Ovary (tissue), 7 donors: ENCODE measurements at regions not wholly inside any gene's neighbourhood (a gene's known extent, or its start where the extent isn't known, plus 50 kb on each side); places are given as distances from the start of the nearest gene placed in this dataset.

Source experiments
- DNase-seq, 5 donors: peaks; one replicate each; pipeline ENCODE4 v3.0.0-alpha.2; 2019 to 2020
- H3K27ac ChIP-seq, 2 donors: fragments of 200-600 bp; one replicate each; pipeline versions ENCODE4 v1.5.1 to v1.8.0; 2019 to 2022
- H3K27me3 ChIP-seq: fragments of 200-600 bp; one replicate; pipeline ENCODE4 v1.8.0; 2022
- H3K36me3 ChIP-seq: fragments of 200-600 bp; sonication (generic); one replicate; pipeline ENCODE4 v1.5.1; 2019
- H3K4me1 ChIP-seq: one replicate; pipeline ENCODE4 v1.8.1; 2013; ENCODE audit warnings: mild to moderate bottlenecking, moderate library complexity; ENCODE audit not compliant: insufficient read depth
- H3K4me3 ChIP-seq: fragments of 200-600 bp; sonication (generic); one replicate; pipeline ENCODE4 v1.5.1; 2017
- H3K9me3 ChIP-seq, 2 donors: fragments of 200-600 bp in 1 of 2; sonication (generic) in 1 of 2; one replicate each; pipeline versions ENCODE4 v1.5.1 to v1.8.1; 2013 to 2019; ENCODE audit warnings: mild to moderate bottlenecking in 1 of 2, moderate library complexity in 1 of 2
- CTCF ChIP-seq, 3 donors: fragments of 450-650 bp in 2 of 3; fragments of 200-600 bp in 1 of 3; IDR thresholded peaks; one replicate each; pipeline versions ENCODE4 v1.5.1 to v1.8.0; 2016 to 2022; ENCODE audit warnings: antibody characterized with exemption in 3 of 3, mild to moderate bottlenecking in 1 of 3
- EP300 ChIP-seq: sonication (generic); formaldehyde crosslinking; IDR thresholded peaks from one replicate; pipeline ENCODE4 v1.6.1; 2017; ENCODE audit warnings: antibody characterized with exemption
- POLR2A ChIP-seq: fragments of 450-650 bp; IDR thresholded peaks from one replicate; pipeline ENCODE4 v1.6.1; 2017; ENCODE audit warnings: antibody characterized with exemption, mild to moderate bottlenecking, moderate library complexity
- WGBS, 3 donors: extraction: QIAGEN DNeasy Blood & Tissue Kit in 1 of 3; methylation state at CpG; one replicate each; pipeline versions ENCODE4 v1.1.5 to v1.1.7; 2013 to 2017; 5-methylcytosine and 5-hydroxymethylcytosine counted together
- intact Hi-C, 4 donors: fragments of 100-400 bp; cut with DNase I; formaldehyde crosslinking; loops; one replicate each; pipeline versions ENCODE4 v1.11.0 to v1.15.1; 2022 to 2023
- donor health status: DM: no; HTN: no; CAD: no; lungs with moderate emphysema.
- donor health status: DM: no; HTN: no; CAD: no.
- donor health status: Bipolar disorder and iron deficiency.
- donor health status: DM: no; HTN: no; CAD: no.
- donor health status: DM: yes; HTN: yes; CAD: no.

- intact Hi-C loops: no loop called here
- H3K4me1 ChIP-seq: no peaks in the 10 kb centered on the region
- no peak for DNase-seq
- no peak overlapping the region for H3K4me3 ChIP-seq
- TF ChIP-seq CTCF (IDR thresholded peaks at IDR 0.05): no peak
- no peak for TF ChIP-seq POLR2A
- TF ChIP-seq EP300: no peak
- no peaks in the 10 kb centered on the region for H3K36me3 ChIP-seq
- H3K27ac ChIP-seq: no peak overlapping the region
- H3K27me3 ChIP-seq: no peaks in the 10 kb centered on the region
- H3K9me3 ChIP-seq: no peaks in the 10 kb centered on the region
These were observed 57.2 kb upstream of the ZDHHC17 start for GRCh38 chr12:76706761-76707160.

- no peak overlapping the region for H3K27ac ChIP-seq
- no peaks in the 10 kb centered on the region for H3K4me1 ChIP-seq
- no peak for DNase-seq
- TF ChIP-seq CTCF (IDR thresholded peaks at IDR 0.05): no peak
- no peak for TF ChIP-seq POLR2A
- no peak for TF ChIP-seq EP300
- H3K27me3 ChIP-seq: no peaks in the 10 kb centered on the region
- H3K4me3 ChIP-seq: no peak overlapping the region
- intact Hi-C loops: no loop called here
- no peaks in the 10 kb centered on the region for H3K9me3 ChIP-seq
- no peaks in the 10 kb centered on the region for H3K36me3 ChIP-seq
- 23 to 39% (median 24%) methylated on average over 4 of the region's 4 CpGs for WGBS, 3 donors
These were observed 56.1 kb upstream of the ZDHHC17 start for GRCh38 chr12:76707772-76708171.

- Histone ChIP-seq H3K4me3 (no peak overlapping the region), H3K4me1 (no peaks in the 10 kb centered on the region)
- WGBS, 3 donors: 24 to 38% (median 33%) methylated on average over 2 of the region's 2 CpGs
These were observed 55.6 kb upstream of the ZDHHC17 start for GRCh38 chr12:76708296-76708695.

GRCh38 chr12:76711241-76711640 is 52.7 kb upstream of the ZDHHC17 start:
- WGBS, 3 donors: 67 to 71% (median 67%) methylated on average over 3 of the region's 3 CpGs
- Histone ChIP-seq H3K27me3 (no peaks in the 10 kb centered on the region), H3K9me3 (no peaks in the 10 kb centered on the region), H3K27ac (no peak overlapping the region), H3K4me3 (no peak overlapping the region), H3K4me1 (no peaks in the 10 kb centered on the region), H3K36me3 (no peaks in the 10 kb centered on the region)
- DNase-seq: no peak
- intact Hi-C loops: no loop called here
- TF ChIP-seq CTCF (IDR thresholded peaks at IDR 0.05) (no peak), POLR2A (no peak), EP300 (no peak)

More at GRCh38 chr12:76708296-76708695, 55.6 kb upstream of the ZDHHC17 start:
- TF ChIP-seq EP300: no peak
- TF ChIP-seq CTCF (IDR thresholded peaks at IDR 0.05): no peak
- no peak for TF ChIP-seq POLR2A
- intact Hi-C loops: no loop called here
- no peaks in the 10 kb centered on the region for H3K36me3 ChIP-seq
- no peak for DNase-seq
- no peaks in the 10 kb centered on the region for H3K9me3 ChIP-seq
- no peaks in the 10 kb centered on the region for H3K27me3 ChIP-seq
- H3K27ac ChIP-seq: no peak overlapping the region

- 65 to 79% (median 66%) methylated on average over 4 of the region's 4 CpGs for WGBS, 3 donors
- no peak for TF ChIP-seq CTCF (IDR thresholded peaks at IDR 0.05)
- no peak for TF ChIP-seq EP300
- TF ChIP-seq POLR2A: no peak
- H3K4me3 ChIP-seq: no peak overlapping the region
- no peaks in the 10 kb centered on the region for H3K4me1 ChIP-seq
- no peak for DNase-seq
- no peak overlapping the region for H3K27ac ChIP-seq
- intact Hi-C loops: no loop called here
- H3K27me3 ChIP-seq: no peaks in the 10 kb centered on the region
- H3K36me3 ChIP-seq: no peaks in the 10 kb centered on the region
- H3K9me3 ChIP-seq: no peaks in the 10 kb centered on the region
These were observed 50.8 kb upstream of the ZDHHC17 start for GRCh38 chr12:76713130-76713529.
